ENCODE measurements at regions not wholly inside any gene's neighbourhood (a gene's known extent, or its start where the extent isn't known, plus 50 kb on each side); places are given as distances from the start of the nearest gene placed in this dataset.
A peak's percentile ranks its signal among the peaks of the same experiment; 100 is the strongest.
"Not testable (repeated sequence)": the region's sequence is repeated elsewhere in the genome, so short reads cannot be mapped to it uniquely, and the experiment has no call there.

DNA sequence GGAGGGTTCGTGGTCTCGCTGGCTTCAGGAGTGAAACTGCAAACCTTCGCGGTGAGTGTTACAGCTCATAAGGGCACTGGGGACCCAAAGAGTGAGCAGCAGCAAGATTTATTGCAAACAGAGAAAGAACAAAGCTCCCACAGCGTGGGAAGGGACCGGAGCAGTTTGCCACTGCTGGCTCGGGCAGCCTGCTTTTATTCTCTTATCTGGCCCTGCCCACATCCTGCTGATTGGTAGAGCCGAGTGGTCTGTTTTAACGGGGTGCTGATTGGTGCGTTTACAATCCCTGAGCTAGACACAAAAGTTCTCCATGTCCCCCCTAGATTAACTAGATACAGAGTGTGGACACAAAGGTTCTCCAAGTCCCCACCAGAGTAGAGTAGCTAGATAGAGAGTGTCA is 161.3 kb downstream of the ZIC4 start:
- ATAC-seq; intact Hi-C loops (cut with DNase I); DNase-seq: not testable (repeated sequence)

GRCh38 chr3:147244397-147244796 is 161.9 kb downstream of the ZIC4 start:
- ATAC-seq, result no peak
- DNase-seq, result no peak
- intact Hi-C loops (cut with DNase I), result no loop called here

DNA sequence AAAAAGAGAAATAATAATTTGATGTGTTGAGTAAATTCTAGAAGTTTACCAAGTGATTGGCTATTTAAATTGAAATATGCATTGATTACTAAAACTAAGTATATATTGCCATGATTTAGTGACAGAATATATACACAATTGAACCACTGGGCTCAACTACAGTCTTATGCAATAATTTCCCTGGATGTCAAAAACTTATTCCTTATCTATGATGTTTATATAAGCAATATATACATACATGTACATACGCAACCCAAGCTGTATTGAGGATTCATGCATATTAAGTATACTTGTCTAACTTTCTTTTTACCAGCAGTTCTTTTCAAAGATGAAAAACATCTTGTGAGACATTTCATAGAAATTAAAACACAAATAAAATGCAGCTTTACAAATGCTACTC is 165.8 kb downstream of the ZIC4 start:
- DNase-seq (no peak), ATAC-seq (no peak)
- intact Hi-C loops (cut with DNase I), result no loop called here

- DNase-seq (no peak), ATAC-seq (no peak)
- intact Hi-C loops (cut with DNase I), result no loop called here
Observed at GRCh38 chr3:147237991-147238390, 168.4 kb downstream of the ZIC4 start.

GRCh38 chr3:147231980-147232379 is 174.4 kb downstream of the ZIC4 start:
- ATAC-seq; DNase-seq; intact Hi-C loops (cut with DNase I): not testable (repeated sequence)

DNA sequence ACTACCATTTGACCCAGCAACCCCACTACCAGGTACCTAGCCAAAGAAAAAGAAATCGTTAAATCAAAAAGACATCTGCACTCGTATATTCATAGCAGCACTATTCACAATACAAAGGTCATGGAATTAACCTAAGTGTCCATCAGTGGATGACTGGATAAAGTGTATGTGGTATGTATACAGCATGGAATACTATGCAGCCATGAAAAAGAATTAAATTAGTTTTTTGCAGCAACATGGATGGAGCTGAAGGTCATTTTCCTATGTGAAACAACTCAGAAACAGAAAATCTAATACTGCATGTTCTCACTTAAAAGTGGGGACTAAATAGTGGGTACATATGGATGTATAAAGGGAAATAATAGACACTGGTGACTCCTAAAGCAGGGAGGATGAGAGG is 175.2 kb downstream of the ZIC4 start:
- no peak for ATAC-seq
- no peak for DNase-seq
- intact Hi-C loops (cut with DNase I), result no loop called here

- ATAC-seq (no peak), DNase-seq (no peak)
- intact Hi-C loops (cut with DNase I), result no loop called here
Observed at GRCh38 chr3:147222291-147222690, 184.1 kb downstream of the ZIC4 start.

GRCh38 chr3:147218965-147219364 is 187.4 kb downstream of the ZIC4 start:
- DNase-seq (no peak), ATAC-seq (no peak)
- intact Hi-C loops (cut with DNase I), result no loop called here

- intact Hi-C loops (cut with DNase I), result no loop called here
- no peak for ATAC-seq
Observed at GRCh38 chr3:147216143-147216673, 190.1 kb downstream of the ZIC4 start.

GRCh38 chr3:147215660-147216059 is 190.7 kb downstream of the ZIC4 start:
- ATAC-seq (no peak), DNase-seq (no peak)
- intact Hi-C loops (cut with DNase I), result no loop called here

More at GRCh38 chr3:147216143-147216673, 190.1 kb downstream of the ZIC4 start:
- no peak for DNase-seq

DNA sequence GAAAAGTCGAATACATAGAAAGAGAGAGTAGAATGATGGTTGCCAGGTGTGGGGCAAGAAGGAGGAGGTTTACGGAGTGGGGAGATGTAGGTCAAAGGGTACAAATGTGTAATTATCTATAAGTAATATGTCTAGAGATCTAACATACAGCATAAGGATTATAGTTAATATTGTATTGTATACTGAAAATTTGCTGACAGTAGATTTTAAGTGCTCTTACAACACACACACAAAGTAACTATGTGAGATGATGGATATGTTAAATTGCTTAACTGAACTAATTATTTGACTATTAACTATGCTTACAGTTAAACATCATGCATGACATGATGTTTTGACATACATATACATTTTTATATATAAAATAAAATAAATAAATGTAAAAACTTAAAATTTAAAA is 192.7 kb downstream of the ZIC4 start:
- no peak for ATAC-seq
- intact Hi-C loops (cut with DNase I), result no loop called here
- no peak for DNase-seq

GRCh38 chr3:147210676-147211075 is 195.7 kb downstream of the ZIC4 start:
- intact Hi-C loops (cut with DNase I), result no loop called here
- DNase-seq (no peak), ATAC-seq (no peak)

GRCh38 chr3:147201086-147201485 is 205.3 kb downstream of the ZIC4 start:
- ATAC-seq (no peak), DNase-seq (no peak)
- intact Hi-C loops (cut with DNase I), result no loop called here

DNA sequence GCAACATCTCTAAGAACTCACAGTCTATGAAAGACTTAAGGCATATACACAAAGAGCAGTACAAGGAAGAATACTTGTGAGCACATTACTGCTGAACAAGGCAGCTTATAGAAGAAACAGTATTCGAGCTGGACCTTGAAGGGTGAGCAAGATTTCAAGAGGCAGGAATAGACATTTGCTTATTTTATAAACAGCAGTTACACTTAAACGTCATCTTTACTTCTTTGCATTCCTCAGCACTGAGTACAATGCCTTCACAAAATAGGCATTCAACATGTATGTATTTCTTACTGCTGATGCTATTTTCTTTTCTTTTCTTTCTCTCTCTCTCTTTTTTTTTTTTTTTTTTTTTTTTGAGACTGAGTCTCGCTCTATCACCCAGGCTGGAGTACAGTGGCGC is 205.8 kb downstream of the ZIC4 start:
- DNase-seq, result no peak
- intact Hi-C loops (cut with DNase I), result no loop called here
- ATAC-seq, result no peak

DNA sequence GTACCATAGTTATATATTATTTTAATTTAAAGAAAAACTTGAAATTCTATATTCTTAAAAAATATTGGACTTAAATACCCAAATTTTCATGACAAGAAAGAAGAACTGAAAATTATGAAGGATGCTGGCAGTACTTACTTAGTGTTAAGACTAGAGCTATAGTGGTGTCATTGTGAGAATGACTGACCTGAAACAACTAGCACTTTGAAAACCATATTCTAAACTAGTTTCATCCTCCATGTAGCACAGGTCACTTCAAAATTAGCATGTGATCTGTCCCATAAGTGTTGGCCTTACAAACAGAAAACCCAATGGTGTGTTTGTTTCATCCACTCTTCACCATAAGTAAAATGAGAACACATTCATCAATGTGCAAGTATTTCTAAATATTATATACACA is 208.6 kb downstream of the ZIC4 start:
- no peak for DNase-seq
- ATAC-seq, result no peak
- intact Hi-C loops (cut with DNase I), result loop anchor here in 1 of 2 donors (10.0 kb wide), 1 partner anchor 383 kb away; no protein-coding TSS in a partner anchor

GRCh38 chr3:147195887-147196286 is 210.5 kb downstream of the ZIC4 start:
- peak in 1 of 2 donors; percentile 33 for ATAC-seq
- DNase-seq, result no peak
- intact Hi-C loops (cut with DNase I), result loop anchor here in 1 of 2 donors (10.0 kb wide), 1 partner anchor 381 kb away; no protein-coding TSS in a partner anchor

GRCh38 chr3:147191795-147192385 is 214.5 kb downstream of the ZIC4 start:
- intact Hi-C loops (cut with DNase I), result loop anchor here (2.0 to 10.0 kb wide), 2 partner anchors 371 to 377 kb away; no protein-coding TSS in a partner anchor
- ATAC-seq (no peak), DNase-seq (no peak)

DNA sequence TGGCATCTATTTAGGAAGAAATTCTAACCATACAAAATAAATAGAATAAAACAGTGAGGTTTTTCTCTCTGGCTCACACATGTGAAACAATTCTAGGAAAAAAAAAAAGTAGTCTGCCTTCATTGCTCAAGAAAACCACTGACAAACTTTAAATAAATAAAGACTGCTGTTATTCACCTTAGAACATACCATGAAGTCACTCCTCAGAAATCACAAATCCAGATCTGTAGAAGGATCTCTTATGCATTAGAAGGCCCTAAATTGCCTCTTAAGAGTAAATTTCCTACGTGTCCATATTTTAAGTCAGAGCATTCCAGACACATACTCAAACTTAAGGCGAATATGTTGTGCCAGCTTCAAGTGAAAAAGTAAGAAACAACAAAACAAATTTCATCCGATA is 217.3 kb downstream of the ZIC4 start:
- DNase-seq (no peak), ATAC-seq (no peak)
- intact Hi-C loops (cut with DNase I), result no loop called here

DNA sequence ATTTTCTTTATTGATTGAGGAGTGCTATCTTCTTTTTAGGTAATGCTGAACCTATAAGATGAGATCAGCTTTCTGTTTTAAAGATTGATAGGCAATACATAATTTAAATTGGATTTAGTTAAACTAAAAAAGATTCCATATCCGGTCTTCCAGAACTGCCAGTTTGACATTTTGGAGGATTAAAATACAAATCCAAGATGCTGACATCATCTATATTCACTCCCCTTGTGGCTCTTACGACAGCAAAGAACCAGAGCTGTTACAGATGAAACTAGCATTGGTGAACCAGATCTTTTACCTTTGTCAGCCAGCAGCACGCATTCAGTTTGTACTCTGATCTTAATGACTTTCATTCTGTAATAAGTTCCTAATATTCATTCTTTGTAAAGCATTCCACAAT is 218.7 kb downstream of the ZIC4 start:
- intact Hi-C loops (cut with DNase I), result no loop called here
- DNase-seq, result no peak

GRCh38 chr3:147185781-147186180 is 220.6 kb downstream of the ZIC4 start:
- DNase-seq, result no peak
- intact Hi-C loops (cut with DNase I), result no loop called here
- ATAC-seq, result no peak

More for the DNA sequence above, 218.7 kb downstream of the ZIC4 start:
- no peak for ATAC-seq

DNA sequence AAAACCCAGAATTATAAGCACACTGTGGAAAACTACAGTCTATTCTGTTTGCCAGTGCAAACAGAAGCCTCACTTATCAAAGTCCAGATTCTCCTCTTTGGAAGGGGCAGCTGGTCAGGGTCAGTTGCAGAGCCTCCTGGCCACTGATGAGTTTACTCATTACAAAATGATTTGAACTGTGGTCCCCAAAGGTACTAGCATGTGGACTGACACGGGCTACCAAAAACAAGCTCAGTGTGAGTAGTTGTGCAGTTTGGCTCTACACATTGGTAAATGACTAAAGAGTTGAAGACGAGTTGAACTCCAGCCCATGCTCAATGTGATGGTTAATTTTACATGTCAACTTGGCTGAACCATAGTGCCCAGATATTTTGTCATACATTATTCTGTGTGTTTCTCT is 221.5 kb downstream of the ZIC4 start:
- no peak for DNase-seq
- intact Hi-C loops (cut with DNase I), result no loop called here
- ATAC-seq, result no peak

Measured in left cardiac atrium (tissue), 4 donors.